Stimulated activated CD8-positive, alpha-beta memory T cell treated with anti-CD3 and anti-CD28 coated beads, Interleukin-7, amount 100 ng/mL, for 4 hours (primary cell): ENCODE measurements at regions not wholly inside any gene's neighbourhood (a gene's known extent, or its start where the extent isn't known, plus 50 kb on each side); places are given as distances from the start of the nearest gene placed in this dataset.

ENCODE experiments used
- DNase-seq, 2 donors: peaks; one replicate each; pipeline ENCODE4 v3.0.0-alpha.2; 2020; ENCODE audit warnings: low read depth in 2 of 2

GRCh38 chrX:124993735-124994134, 325.9 kb upstream of the TEX13C start:
- DNase-seq, result no peak

- no peak for DNase-seq
Observed at GRCh38 chrX:124994404-124994803, 325.3 kb upstream of the TEX13C start.

GRCh38 chrX:125003746-125004446, 315.8 kb upstream of the TEX13C start:
- DNase-seq, result no peak

GRCh38 chrX:125004799-125005198, 314.9 kb upstream of the TEX13C start:
- no peak for DNase-seq

GRCh38 chrX:125005863-125006262, 313.8 kb upstream of the TEX13C start:
- DNase-seq, result no peak

GRCh38 chrX:125006704-125007103, 313.0 kb upstream of the TEX13C start:
- DNase-seq, result no peak

- DNase-seq, result no peak
Observed at GRCh38 chrX:125012585-125012984, 307.1 kb upstream of the TEX13C start.

GRCh38 chrX:125029131-125029530, 290.5 kb upstream of the TEX13C start:
- no peak for DNase-seq
